ENCODE measurements at regions not wholly inside any gene's neighbourhood (a gene's known extent, or its start where the extent isn't known, plus 50 kb on each side); places are given as distances from the start of the nearest gene placed in this dataset.
"Not testable (repeated sequence)": the region's sequence is repeated elsewhere in the genome, so short reads cannot be mapped to it uniquely, and the experiment has no call there.

DNA sequence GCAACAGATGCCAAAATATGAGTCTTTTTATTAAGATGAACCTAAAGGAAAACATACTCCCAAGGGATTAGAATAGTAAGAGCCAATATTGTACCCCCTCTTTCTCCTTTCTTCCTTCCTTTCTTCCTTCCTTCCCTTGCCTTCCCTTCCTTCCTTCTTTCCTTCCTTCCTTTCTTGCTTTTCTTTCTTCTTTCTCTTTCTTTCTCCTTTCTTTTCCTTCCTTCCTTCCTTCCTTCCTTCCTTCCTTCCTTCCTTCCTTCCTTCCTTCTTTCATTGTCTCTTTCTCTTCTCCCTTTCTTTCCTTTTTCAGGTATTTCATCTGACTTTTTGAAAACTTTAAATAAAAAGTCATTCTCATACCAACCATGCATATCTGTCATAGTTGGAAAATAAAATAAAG lies 892.5 kb downstream of the LRFN5 start:
- Histone ChIP-seq H3K36me3 (ENCODE audit: control insufficient read depth, insufficient read depth, low read length) (no peaks in the 10 kb centered on the region), H3K27me3 (replicated peaks; ENCODE audit: control insufficient read depth, insufficient read depth, low read length) (no peaks in the 10 kb centered on the region), H3K4me3 (replicated peaks; ENCODE audit: low read depth, low read length) (no peak overlapping the region)
- no peak for TF ChIP-seq CTCF (IDR thresholded peaks at IDR 0.05; ENCODE audit: insufficient read depth, low read length, poor library complexity, severe bottlenecking)
- no peak for DNase-seq (ENCODE audit: extremely low read depth, insufficient read length)

DNA sequence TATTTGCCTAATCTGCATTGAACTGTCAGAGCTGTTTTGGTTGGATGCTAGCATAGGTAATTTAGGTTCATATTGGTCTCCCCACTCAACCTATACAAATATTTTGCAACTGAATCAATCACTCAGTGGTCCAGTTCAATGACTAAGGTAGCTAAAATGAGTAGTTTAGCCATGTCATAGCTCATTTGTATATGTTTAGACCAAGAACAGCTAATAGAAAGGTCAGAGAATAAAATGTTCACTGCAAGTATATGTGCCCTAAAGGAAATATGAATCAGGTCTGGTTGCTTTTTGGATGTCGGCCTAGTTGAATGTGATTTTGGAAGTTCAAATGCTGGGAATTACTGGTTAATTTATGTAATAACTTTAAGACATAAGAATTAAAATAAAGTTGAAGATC lies 883.9 kb downstream of the LRFN5 start:
- no peaks in the 10 kb centered on the region for H3K27me3 ChIP-seq (replicated peaks; ENCODE audit: control insufficient read depth, insufficient read depth, low read length)
- no peak for TF ChIP-seq CTCF (IDR thresholded peaks at IDR 0.05; ENCODE audit: insufficient read depth, low read length, poor library complexity, severe bottlenecking)
- no peak for DNase-seq (ENCODE audit: extremely low read depth, insufficient read length)
- no peaks in the 10 kb centered on the region for H3K36me3 ChIP-seq (ENCODE audit: control insufficient read depth, insufficient read depth, low read length)
- no peak overlapping the region for H3K4me3 ChIP-seq (replicated peaks; ENCODE audit: low read depth, low read length)

GRCh38 chr14:42488965-42489364 lies 882.3 kb downstream of the LRFN5 start:
- Histone ChIP-seq H3K36me3 (ENCODE audit: control insufficient read depth, insufficient read depth, low read length) (no peaks in the 10 kb centered on the region), H3K27me3 (replicated peaks; ENCODE audit: control insufficient read depth, insufficient read depth, low read length) (no peaks in the 10 kb centered on the region), H3K4me3 (replicated peaks; ENCODE audit: low read depth, low read length) (no peak overlapping the region)
- no peak for TF ChIP-seq CTCF (IDR thresholded peaks at IDR 0.05; ENCODE audit: insufficient read depth, low read length, poor library complexity, severe bottlenecking)
- no peak for DNase-seq (ENCODE audit: extremely low read depth, insufficient read length)

DNA sequence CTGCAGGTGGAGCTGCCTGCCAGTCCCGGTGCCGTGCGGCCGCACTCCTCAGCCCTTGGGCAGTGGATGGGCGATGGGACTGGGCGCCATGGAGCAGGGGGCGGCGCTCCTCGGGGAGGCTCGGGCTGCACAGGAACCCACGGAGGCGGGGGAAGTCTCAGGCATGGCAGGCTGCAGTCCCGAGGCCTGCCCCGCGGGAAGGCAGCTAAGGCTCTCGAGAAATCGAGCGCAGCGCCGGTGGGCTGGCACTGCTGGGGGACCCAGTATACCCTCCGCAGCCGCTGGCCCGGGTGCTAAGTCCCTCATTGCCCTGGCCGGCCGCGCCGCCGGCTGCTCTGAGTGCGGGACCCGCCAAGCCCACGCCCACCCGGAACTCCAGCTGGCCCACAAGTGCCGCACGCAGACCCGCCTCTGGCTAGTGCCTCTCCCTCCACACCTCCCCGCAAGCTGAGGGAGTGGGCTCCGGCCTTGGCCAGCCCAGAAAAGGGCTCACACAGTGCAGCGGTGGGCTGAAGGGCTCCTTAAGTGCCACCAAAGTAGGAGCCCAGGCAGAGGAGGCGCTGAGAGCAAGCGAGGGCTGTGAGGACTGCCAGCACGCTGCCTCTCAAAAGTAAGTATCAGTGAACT lies 875.8 kb downstream of the LRFN5 start:
- not testable (repeated sequence) for DNase-seq (ENCODE audit: extremely low read depth, insufficient read length); H3K36me3 ChIP-seq (ENCODE audit: control insufficient read depth, insufficient read depth, low read length); H3K27me3 ChIP-seq (replicated peaks; ENCODE audit: control insufficient read depth, insufficient read depth, low read length); H3K4me3 ChIP-seq (replicated peaks; ENCODE audit: low read depth, low read length)

DNA sequence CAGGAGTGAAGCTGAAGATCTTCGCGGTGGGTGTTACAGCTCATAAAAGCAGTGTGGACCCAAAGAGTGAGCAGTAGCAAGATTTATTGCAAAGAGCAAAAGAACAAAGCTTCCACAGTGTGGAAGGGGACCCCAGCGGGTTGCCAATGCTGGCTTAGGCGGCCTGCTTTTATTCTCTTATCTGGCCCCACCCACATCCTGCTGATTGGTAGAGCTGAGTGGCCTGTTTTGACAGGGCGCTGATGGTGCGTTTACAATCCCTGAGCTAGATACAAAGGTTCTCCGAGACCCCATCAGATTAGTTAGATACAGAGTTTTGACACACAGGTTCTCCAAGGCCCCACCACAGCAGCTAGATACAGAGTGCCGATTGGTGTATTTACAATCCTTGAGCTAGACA lies 875.0 kb downstream of the LRFN5 start:
- DNase-seq (ENCODE audit: extremely low read depth, insufficient read length); H3K27me3 ChIP-seq (replicated peaks; ENCODE audit: control insufficient read depth, insufficient read depth, low read length); H3K4me3 ChIP-seq (replicated peaks; ENCODE audit: low read depth, low read length): not testable (repeated sequence)

GRCh38 chr14:42480255-42480654 lies 873.6 kb downstream of the LRFN5 start:
- H3K4me3 ChIP-seq (replicated peaks; ENCODE audit: low read depth, low read length) = no peak overlapping the region
- no peaks in the 10 kb centered on the region for H3K36me3 ChIP-seq (ENCODE audit: control insufficient read depth, insufficient read depth, low read length)
- DNase-seq (ENCODE audit: extremely low read depth, insufficient read length) = no peak
- no peaks in the 10 kb centered on the region for H3K27me3 ChIP-seq (replicated peaks; ENCODE audit: control insufficient read depth, insufficient read depth, low read length)
- no peak for TF ChIP-seq CTCF (IDR thresholded peaks at IDR 0.05; ENCODE audit: insufficient read depth, low read length, poor library complexity, severe bottlenecking)

More for the DNA sequence above, 875.0 kb downstream of the LRFN5 start:
- not testable (repeated sequence) for H3K36me3 ChIP-seq (ENCODE audit: control insufficient read depth, insufficient read depth, low read length)

DNA sequence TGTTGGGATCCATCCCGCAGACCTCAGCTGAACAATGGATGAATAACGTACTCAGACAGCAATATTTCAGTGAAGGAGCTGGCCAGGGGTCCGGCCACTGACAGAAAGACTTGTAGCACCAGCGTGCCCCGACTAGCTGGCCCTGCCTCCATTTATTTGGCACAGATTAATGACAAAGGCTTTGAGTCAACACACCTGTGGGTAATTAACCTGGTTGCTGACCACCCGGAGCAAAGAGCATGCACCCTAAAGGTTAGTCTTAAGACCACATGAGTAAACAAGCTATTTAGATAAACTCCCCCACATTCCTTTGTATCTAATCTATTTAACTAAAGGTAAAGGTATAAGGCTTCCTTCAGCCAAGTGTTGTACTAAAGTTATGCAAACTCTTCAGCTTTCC lies 868.6 kb downstream of the LRFN5 start:
- no peak overlapping the region for H3K4me3 ChIP-seq (replicated peaks; ENCODE audit: low read depth, low read length)
- no peak for DNase-seq (ENCODE audit: extremely low read depth, insufficient read length)
- no peak for TF ChIP-seq CTCF (IDR thresholded peaks at IDR 0.05; ENCODE audit: insufficient read depth, low read length, poor library complexity, severe bottlenecking)

More for the DNA sequence above, 868.6 kb downstream of the LRFN5 start:
- Histone ChIP-seq H3K27me3 (replicated peaks; ENCODE audit: control insufficient read depth, insufficient read depth, low read length) (no peaks in the 10 kb centered on the region), H3K36me3 (ENCODE audit: control insufficient read depth, insufficient read depth, low read length) (no peaks in the 10 kb centered on the region)

Data from GM06990 (cell line).